NCI-H226 (cell line): ENCODE measurements at regions not wholly inside any gene's neighbourhood (a gene's known extent, or its start where the extent isn't known, plus 50 kb on each side); places are given as distances from the start of the nearest gene placed in this dataset.

Experiments
- DNase-seq: peaks from one replicate; pipeline ENCODE4 v3.0.0-alpha.2; 2015

DNA sequence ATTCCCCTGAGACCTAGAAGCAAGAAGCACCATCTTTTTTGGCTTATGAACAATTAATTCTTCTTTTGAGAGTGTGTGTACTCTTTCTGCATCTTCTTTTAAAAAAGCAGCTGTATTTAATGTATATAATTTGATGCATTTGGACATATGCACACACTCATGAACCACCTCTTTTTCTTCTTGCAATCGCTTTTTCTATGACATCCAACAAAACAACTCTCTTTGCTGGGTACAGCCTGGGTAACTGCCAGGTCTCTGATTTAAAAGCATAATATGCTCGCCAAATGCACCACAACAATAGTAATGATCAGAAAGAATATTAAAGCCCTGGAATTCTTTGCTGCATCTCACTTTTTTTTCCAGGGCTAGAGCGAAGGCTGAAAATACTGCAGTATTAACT is 97.3 kb downstream of the HAPSTR1 start:
- no peak for DNase-seq

DNA sequence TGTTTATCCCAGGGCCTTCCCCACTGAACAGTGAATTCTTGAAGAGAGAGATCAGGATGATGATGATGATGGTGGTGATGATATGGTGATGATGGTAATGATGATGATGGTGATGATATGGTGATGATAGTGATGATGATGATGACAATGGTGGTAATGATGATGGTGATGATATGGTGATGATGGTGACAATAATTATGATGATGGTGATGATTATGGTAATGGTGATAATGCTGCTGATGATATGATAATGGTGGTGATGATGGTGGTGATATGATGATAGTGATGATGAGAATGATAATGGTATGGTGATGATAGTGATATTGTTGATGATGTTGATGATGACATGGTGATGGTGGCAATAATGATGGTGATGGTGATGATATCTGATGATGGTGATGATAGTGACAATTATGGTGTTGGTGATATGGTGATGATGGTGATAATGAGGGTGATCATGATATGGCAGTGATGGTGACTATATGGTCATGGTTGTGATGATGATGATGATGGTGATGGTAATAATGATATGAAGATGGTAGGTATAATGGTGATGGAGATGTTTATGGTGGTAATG is 99.9 kb downstream of the HAPSTR1 start:
- no peak for DNase-seq

DNA sequence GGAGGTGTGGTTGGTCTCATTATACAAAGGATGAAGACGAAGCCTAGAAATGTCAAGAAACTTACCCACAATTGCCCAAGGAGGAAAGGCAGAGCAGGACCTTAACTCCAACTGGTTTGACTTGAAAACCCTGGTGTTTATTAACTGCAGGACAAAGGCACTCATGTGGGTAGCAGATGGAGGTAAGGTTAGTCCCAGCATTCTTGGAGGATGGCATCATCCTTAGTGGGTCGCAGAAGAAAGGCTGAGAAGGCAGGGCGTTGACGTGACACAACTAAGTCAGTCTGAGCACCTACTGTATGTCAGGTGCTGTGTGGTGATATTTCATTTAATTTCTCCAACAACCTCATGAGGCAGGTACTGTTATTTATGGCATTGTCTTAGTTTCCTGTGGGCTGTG is 101.3 kb downstream of the HAPSTR1 start:
- no peak for DNase-seq

DNA sequence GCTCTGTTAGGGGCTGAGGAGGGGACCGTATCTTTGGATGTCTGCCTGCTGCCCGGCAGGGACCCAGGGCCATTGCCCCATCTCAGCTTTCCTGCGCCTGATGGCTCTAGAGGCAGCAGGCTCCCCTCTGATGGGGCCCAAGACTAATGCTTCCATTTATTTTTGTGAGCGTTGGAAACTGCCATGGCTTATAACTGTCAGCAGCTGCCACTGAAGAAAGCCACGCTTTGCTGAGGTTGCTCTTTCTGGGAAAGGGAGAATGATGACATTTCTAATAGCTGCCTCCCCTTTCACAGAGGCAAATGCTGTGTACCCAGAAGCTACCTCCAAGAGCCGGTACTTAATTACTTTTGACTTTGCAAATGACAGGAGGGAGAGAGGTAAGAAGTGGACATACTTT is 103.8 kb downstream of the HAPSTR1 start:
- DNase-seq, result no peak

DNA sequence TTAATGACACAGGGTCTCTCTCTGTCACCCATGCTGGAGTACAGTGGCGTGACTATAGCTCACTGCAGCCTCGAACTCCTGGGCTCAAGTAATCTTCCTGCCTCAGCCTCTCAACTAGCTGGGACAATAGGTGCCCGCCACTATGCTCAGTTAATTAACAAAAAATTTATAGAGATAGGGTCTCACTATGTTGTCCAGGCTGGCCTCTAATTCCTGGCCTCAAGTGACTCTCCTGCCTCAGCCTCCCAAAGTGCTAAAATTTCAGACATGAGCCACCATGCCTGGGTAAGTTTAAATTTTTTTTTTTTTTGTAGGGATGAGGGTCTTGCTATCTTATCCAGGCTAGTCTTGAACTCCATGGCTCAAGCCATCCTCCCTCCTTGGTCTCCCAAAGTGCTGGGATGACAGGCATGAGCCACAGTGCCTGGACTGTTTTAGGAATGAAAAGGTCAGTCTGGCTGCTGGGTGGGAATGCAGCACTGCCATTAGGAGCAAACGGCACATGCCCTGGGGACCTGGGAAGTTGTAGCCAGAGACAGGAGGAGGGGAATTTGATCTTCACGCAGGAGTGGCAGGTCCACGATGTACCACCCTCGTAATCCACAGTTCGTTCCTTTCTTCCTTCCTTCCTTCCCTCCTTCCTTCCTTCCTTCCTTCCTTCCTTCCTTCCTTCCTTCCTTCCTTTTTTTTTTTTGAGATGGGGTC is 106.7 kb downstream of the HAPSTR1 start:
- DNase-seq, result no peak

DNA sequence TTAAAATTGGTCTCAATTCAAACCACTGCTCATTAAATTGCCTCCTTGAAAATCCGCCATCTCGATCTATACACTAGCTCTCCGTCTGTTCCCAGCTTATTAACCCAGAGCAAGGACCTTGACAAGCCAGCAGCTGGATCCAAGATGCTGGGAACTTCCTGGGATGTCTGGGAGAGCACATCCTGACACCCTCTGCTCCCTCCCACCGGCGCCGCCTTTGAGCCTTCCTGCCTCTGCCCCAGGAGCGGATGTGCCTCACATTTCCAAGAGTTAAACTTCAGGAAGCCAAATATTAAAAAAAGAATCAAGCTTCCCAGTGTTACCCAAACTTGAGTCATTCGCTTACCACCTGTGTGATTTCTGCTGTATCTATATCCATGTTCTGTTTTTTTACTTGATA is 107.9 kb downstream of the HAPSTR1 start:
- no peak for DNase-seq

DNA sequence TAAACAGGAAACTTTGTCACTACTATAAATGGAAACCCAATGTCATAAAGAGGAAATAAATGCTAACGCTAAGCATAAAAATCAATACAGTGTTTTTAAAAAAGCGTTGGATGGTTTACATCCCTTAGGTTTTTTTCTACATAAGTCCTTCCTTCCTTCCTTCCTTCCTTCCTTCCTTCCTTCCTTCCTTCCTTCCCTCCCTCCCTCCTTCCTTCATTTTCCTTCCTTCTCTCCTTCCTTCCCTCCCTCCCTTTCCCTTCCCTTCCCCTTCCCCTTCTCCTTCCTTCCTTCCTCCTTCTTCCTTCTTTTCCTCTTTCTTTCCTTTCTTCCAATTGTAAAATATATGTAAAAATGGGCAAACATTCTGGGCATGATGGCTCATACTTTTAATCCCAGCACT is 108.3 kb downstream of the HAPSTR1 start:
- no peak for DNase-seq

DNA sequence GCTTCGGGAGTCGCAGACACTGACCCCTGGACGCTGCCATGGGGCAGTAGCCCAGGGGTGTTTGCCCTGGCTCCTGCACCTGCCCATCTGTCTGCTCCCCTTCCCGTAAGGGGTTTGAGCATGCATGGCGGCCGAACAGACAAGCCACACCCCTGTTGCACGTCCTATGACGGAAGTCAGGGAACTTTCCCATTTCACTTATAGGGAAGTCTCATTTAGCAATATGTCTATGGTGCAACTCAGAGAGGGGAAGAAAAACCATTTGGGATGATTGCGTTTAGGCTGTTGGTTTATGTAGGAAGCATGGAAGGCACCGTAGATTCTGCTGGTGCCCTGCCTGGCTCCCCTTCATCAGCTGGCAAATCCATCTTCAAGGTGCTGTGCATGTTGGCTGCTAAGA is 112.5 kb downstream of the HAPSTR1 start:
- no peak for DNase-seq

DNA sequence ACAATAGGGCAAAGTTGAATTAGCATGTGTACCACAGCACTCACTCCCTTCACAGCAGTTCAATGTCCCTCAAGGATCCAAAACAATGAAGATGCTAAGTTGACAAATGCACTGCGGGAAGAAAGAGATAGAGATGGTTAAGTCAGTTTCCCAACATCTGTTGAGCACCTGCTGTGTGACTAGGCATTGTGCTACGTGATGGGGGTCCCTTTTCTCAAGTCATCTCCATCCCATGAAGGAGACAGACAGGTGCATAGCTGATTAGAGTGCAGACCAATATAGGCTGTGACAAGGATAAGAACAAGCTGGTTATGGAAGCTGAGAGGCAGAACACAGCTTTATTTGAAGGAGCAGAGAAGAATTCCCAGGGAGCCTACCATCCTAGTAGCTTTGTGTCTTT is 114.2 kb downstream of the HAPSTR1 start:
- DNase-seq, result no peak

DNA sequence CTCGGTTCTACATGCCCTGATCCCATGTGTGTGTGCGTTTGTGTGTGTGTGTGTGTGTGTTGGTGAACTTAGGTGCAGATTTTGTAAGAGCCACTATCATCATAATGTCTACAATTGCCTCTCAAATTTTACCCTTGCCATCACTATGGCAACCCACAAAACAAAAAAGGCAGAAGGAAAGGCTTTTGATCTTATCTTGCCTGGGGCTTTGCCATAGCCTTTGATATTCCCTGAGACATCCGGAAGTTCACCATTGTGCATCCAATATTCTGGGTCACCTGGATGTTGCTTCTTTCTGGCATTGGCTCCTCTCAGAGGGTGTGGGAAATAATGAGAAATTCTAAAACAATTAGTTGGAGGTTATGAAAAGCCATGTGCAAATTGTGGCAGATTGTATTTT is 114.7 kb downstream of the HAPSTR1 start:
- no peak for DNase-seq

DNA sequence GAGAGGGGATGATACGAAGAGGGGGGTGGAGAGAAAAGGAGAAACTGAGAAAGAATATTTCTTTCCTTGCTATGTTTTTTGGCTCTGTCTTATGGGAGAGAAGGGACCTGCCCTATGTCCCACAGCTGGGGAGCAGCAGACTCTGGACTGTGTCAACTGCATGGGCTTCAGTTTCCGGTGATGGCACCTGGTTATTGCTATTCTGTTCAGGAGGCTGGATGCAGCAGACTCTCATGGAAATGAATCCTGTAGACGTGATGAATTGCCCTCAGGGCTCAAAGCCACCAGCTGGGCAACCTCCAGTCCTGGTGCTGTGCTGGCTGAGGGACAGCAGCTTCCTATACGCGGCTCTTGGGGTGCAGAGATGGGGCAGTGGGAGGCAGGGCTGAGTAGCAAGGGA is 121.2 kb downstream of the HAPSTR1 start:
- DNase-seq, result no peak

DNA sequence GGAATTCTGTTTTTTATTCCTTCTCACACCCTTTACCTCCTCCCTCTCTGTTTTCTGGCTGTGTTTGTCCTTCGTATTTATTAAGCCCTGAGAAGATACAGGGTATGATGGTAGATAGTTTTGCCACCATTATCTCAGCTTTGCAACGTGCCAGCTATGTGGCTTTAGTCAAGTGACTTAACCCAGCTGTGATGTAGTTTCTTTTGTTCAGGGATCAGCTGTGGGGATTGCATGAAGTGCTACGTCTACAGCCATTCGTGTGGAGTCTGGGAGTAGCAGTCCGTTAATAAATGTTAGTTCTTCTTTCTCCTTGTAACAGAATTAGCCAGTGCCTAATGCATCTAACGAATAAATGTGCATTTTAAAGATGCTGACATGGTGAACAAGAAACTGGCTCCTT is 128.4 kb downstream of the HAPSTR1 start:
- no peak for DNase-seq

DNA sequence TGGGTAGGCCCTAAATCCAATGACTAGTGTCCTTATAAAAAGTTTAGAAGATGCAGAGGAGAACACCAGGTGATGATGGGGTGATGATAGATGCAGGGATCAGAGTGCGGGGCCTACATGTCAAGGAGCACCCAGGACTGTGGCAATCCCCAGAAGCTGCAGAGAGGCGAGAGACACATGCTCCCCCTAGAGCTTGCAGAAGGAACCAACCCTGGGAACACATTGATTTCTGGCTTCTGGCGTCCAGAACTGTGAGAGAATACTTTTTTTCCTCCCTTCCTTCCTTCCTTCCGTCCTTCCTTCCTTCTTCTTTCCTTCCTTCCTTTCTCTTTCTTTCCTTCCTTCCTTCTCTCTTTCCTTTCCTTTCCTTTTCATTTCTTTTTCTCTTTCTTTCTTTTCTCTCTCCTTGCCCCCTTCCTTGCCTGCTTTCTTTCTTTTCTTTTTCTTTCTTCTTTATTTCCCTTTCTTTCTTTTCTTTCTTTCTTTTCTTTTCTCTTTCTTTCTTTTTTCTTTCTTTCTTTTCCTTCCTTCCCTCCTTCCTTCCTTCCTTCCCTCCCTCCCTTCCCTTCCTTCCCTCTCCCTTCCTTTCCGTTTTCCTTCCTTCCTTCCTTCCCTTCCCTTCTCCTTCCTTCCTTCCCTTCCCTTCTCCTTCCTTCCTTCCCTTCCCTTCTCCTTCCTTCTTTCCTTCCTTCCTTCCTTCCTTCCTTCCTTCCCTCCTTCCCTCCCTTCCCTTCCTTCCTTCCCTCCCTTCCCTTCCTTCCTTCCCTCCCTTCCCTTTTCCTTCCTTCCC is 134.3 kb downstream of the HAPSTR1 start:
- DNase-seq, result no peak

DNA sequence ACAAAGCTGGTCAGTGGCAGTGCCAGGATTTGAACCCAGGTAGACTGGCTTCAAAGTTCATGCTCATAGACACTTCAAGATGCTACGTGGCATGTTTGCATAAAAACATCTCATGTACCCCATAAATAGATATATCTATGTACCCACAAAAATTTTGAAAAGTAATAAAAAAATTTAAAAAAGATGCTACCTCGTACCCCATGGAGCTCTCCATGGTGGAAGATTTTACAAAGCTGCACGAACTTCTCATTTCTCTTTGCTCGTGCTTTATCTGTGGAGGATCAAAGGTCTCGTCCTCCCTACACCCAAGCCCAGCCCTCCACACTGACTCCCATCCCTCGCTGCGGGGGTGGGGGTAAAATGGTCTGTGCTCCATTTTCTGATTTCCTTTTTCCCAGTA is 135.5 kb downstream of the HAPSTR1 start:
- no peak for DNase-seq

DNA sequence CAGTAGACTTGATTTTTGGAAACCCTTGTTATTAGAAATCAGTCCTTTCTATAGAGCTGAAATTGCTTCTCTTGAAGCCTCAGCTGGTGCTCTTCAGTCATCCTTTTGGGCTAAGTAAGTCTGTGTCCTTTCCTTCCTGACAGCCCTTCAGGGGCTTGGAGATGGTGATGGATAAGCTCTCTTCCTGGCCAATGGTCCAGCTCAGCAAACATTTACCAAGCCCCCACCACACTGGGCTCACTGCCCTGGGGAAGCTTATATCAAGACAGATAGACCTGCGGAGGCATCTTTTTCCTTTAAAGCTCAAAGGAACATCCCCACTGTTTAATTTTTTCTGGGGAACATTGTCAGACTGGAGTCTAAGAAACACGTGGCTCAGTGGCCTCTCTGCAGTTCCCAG is 139.6 kb downstream of the HAPSTR1 start:
- no peak for DNase-seq

DNA sequence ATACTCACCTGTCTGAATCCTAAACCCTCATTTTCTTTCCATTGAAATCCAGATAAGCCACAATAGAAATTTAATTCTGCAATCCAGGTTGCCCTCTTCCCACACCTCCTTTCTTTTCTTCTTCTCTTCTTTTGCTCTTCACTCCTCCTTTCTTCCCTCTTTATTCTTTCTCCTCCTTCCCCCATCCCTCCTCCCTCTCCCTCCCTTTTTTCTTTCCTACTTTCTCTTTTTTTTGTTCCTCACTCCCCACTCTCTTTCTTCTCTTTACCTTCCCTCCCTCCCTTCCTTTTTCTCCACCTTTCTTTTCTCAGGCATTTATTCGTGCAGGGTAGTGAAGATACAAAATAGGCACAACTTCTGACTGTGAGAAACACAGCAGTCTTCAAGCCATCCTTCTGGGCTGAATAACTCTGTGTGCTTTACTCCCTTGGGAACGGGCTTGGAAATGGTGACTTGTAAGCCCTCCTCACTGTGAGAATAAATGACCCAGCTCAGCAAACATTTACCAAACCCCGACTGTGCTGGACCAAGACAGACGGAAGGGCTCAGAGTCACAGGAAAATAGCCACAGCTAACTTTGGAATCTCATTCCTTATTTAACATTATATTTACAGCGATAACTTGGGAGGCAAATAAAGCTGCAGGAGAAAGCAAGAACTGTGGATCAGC is 140.8 kb downstream of the HAPSTR1 start:
- DNase-seq, result no peak

DNA sequence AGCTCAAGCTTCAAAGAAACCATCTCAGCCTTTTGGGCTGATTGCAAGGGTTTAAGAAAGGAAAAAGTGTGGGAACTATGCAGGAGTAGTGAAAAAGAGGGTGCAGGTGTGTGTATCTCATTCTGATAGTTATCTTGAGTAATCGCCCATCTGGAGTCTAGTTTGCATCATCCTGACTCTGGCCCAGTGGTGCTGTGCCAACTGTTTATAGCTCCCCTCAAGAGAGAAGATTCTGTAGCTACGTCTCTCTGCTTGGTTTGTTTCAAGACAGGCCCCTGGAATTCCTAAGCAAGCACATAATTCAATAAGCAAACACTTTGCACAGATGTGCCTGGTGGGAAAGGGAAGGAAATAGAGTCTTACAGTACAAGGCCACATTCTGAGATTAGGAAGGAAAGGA is 144.4 kb downstream of the HAPSTR1 start:
- DNase-seq, result no peak

DNA sequence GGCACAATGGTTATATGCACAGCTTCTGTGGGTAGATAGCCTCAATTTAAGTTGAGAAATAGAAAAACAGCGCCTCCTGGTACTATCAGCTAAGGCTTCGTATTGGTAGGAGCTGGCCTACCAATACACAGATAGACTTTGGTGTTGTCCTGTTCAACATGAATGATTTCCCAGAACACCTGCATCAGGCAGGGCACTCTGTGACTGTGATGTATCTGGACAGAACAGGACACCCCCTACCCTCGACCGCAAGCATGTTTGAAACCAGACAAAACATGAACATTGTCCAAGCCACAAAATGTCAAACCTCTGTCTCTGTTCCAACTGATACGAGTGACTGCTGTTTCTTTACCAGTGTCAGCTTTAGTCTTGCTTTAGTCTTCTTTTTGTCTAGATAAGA is 144.9 kb downstream of the HAPSTR1 start:
- DNase-seq, result no peak

DNA sequence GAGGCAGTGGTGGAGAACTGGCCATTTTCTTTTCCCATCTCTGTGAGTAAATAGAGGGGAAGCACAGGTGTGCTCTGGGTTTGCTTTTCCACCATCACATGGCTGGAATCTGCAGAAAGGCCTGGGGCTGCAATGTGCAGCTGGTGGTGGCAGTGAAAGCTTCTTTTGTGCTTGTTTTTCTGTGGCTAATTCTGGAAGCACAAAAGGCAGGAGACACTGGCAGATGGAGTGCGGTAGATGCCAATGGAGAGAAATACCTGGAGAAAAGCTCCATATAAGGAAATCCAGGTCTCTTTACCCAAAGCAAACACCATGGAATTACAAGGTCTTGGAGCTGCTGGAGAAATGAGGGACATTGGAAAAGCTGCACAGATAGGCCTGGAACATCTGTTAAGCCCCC is 146.9 kb downstream of the HAPSTR1 start:
- DNase-seq, result no peak

DNA sequence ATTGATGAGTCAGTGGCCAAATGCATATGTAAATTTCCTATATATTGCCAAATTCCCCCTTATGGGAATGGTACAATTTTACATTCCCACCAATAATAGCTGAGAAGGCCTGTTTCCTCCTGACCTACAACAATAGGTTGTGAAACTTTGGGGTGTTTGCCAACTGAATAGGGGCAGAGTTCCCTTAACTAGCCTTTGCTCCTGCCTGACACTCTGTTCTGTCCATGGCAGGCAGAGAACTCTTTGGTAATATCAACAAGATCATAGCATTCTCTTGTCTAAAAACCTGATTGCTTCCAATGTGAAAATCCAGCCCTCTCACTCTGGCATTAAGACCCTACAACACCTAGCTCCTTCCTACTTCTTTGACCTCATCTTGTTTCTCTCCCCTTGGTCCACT is 149.7 kb downstream of the HAPSTR1 start:
- DNase-seq, result no peak

DNA sequence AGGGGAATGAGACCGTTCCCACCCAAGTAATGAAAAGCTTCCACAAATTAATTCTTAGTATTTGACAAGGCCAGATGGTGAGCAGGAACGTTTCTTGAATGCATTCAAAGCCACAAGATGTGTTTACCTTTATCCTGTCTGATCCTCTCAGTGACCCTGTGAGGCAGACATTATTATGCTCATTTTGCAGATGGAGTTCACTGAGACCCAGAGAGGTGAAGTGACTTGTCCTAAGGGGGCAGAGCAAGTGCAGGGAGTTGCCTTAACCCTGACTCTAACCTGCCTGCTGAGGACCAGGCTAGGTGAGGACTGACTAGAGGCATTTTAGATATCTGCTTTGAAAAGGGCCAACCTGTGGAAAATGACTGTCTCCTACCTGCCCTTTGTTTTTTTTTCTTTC is 156.7 kb downstream of the HAPSTR1 start:
- DNase-seq, result no peak

DNA sequence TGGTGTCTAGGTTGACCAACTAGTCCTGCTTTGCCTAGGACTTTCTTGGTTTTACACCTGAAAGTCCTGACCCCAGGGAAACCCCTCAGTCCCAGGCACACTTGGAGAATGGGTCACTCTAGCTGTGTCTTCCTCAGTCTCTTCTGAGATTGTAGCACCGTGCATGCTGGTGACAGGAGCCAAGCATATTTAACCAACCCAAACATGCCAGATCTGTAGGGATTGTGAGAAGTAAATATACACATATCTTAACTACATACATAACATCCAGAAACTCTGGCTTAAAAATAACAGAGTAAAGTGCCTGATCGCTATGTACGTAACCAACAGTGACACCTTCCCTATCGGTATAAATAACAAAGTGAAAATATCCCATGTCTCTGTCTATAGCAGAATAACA is 158.1 kb downstream of the HAPSTR1 start:
- DNase-seq, result no peak

DNA sequence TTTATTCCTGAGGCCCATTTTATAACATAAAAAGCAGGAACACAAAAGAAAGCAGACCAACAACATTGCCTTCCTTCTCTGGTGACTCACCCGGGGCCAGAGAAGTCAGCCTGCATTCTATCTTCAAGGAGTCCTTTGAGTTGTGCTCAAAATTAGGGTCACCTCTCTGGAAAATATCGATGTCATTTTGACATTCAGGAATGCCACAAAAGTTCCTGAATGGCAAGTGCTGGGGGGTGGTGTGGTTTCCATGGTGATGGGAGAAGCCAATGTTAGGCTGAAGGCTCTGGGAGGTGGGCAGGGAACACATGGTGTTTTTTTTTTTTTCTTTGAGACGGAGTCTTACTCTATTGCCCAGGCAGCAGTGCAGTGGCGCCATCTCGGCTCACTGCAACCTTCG is 159.6 kb downstream of the HAPSTR1 start:
- DNase-seq, result no peak

DNA sequence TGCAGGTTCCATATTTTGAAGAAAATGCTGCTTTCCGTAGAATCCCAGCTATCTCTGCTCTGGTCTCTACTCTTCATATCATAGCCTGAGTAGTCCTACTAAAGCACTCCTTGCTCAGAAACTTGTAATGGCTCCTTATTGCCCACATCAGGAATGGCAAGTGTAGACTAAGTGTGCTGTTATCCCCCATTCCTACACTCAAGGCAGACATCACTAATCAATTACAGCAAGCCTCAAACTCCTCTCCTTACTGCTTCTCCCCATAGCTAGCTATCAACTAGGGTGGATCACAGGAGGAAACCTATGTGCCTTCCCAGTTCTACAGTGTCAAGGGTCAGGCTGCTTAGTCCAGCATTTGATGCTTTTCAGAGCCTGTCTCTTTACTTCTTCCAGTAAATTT is 163.4 kb downstream of the HAPSTR1 start:
- DNase-seq, result no peak
